ENCODE measurements at regions not wholly inside any gene's neighbourhood (a gene's known extent, or its start where the extent isn't known, plus 50 kb on each side); places are given as distances from the start of the nearest gene placed in this dataset.

GRCh38 chr6:15870333-15871043, 207.7 kb upstream of the DTNBP1 start:
- H3K27ac ChIP-seq (ENCODE audit: low read depth, low read length) = no peak overlapping the region
- H3K27me3 ChIP-seq (ENCODE audit: insufficient read depth, low read length) = peaks cover 4% of the 10 kb centered on the region; the same call in 1 of the 2 replicates
- TF ChIP-seq REST (IDR thresholded peaks at IDR 0.05; ENCODE audit: low read depth) (no peak), RAD21 (IDR thresholded peaks at IDR 0.05; ENCODE audit: low read depth) (no peak), FOSL1 (IDR thresholded peaks at IDR 0.05; ENCODE audit: low read depth) (no peak), JUND (IDR thresholded peaks at IDR 0.05) (no peak), EZH2 (IDR thresholded peaks at IDR 0.05) (no peak), EGR1 (IDR thresholded peaks at IDR 0.05; ENCODE audit: low read depth) (no peak), EZH2phosphoT487 (IDR thresholded peaks at IDR 0.05; ENCODE audit: borderline replicate concordance) (no peak), SP1 (IDR thresholded peaks at IDR 0.05; ENCODE audit: low read depth) (no peak), SIN3A (IDR thresholded peaks at IDR 0.05; ENCODE audit: low read depth) (no peak), TCF7L2 (IDR thresholded peaks at IDR 0.05; ENCODE audit: borderline replicate concordance, extremely low read depth, insufficient read depth, insufficient read length) (no peak), SRF (IDR thresholded peaks at IDR 0.05; ENCODE audit: low read depth) (no peak), ATF3 (IDR thresholded peaks at IDR 0.05) (no peak), CBX3 (IDR thresholded peaks at IDR 0.05; ENCODE audit: low read depth) (no peak), POLR2A (IDR thresholded peaks at IDR 0.05; ENCODE audit: borderline replicate concordance, extremely low read depth, insufficient read depth, insufficient read length) (no peak), ZNF274 (IDR thresholded peaks at IDR 0.05; ENCODE audit: low read depth, low read length) (no peak), ELF1 (IDR thresholded peaks at IDR 0.05; ENCODE audit: borderline replicate concordance, low read depth) (no peak), ZBTB33 (IDR thresholded peaks at IDR 0.05; ENCODE audit: extremely low read depth, insufficient replicate concordance, low read length) (no peak), CTCF (IDR thresholded peaks at IDR 0.05 in 2 of 3, conservative IDR thresholded peaks at IDR 0.05 in 1 of 3; ENCODE audit: borderline replicate concordance in 1 of 3, insufficient read depth in 1 of 3, low read depth in 2 of 3, low read length in 2 of 3) (no peak)
- no peak overlapping the region for H3K4me3 ChIP-seq (replicated peaks in 1 of 2; ENCODE audit: low read depth in 1 of 2, low read length in 2 of 2)
- H3K9ac ChIP-seq (ENCODE audit: low read length) = no peak overlapping the region
- no peak overlapping the region for H3K4me2 ChIP-seq (ENCODE audit: low read length)
- ATAC-seq = no peak
- CTCF ChIA-PET = no interaction called here
- H3K9me2 ChIP-seq (ENCODE audit: insufficient read depth) = no peaks in the 10 kb centered on the region
- RAD21 ChIA-PET (ENCODE audit: low non-redundant PET in 1 of 2, low total read pairs in 2 of 2, uncharacterized antibody in 2 of 2, unreplicated experiment in 2 of 2) = no interaction called here
- DNase-seq (ENCODE audit: low read depth, low spot score) = no peak
- H4K20me1 ChIP-seq (ENCODE audit: insufficient read depth) = no peaks in the 10 kb centered on the region
- no peak overlapping the region for H2AFZ ChIP-seq (ENCODE audit: low read depth, low read length, poor library complexity, severe bottlenecking)
- H3K9me3 ChIP-seq (ENCODE audit: control insufficient read depth in 1 of 2, insufficient read depth in 1 of 2, low read depth in 1 of 2, low read length in 2 of 2) = no peaks in the 10 kb centered on the region
- H3K4me1 ChIP-seq (ENCODE audit: control insufficient read depth in 1 of 2, insufficient read depth in 2 of 2, low read length in 2 of 2) = no peaks in the 10 kb centered on the region
- BruUV-seq (replicated peaks) = no TSS peak
- H3K36me3 ChIP-seq (ENCODE audit: control insufficient read depth in 1 of 2, insufficient read depth in 2 of 2, low read length in 2 of 2) = no peaks in the 10 kb centered on the region
- no peaks in the 10 kb centered on the region for H3K79me2 ChIP-seq (ENCODE audit: insufficient read depth, low read length)
- intact Hi-C loops (cut with micrococcal nuclease) = no loop called here
- POLR2A ChIA-PET = no interaction called here
